GM12878 (cell line): ENCODE measurements at regions not wholly inside any gene's neighbourhood (a gene's known extent, or its start where the extent isn't known, plus 50 kb on each side); places are given as distances from the start of the nearest gene placed in this dataset.

Experiments
- ATAC-seq: fragments of 200-7000 bp; cut with Tn5 transposase; 3 replicates; pipeline ENCODE4 v1.9.1; 2020; ENCODE audit warnings: mild to moderate bottlenecking, moderate library complexity
- BruUV-seq: library from RNA; stranded (reverse); fragments of 400-500 nt; replicated peaks from 2 replicates; lab custom pipeline; 2021; lab: Mats Ljungman, UMichigan
- CTCF ChIA-PET: fragments of 300-600 bp; sonication (Branson Sonifier 250); formaldehyde crosslinking; extraction: SDS; loops from one replicate; lab custom pipeline; 2021; ENCODE audit warnings: inconsistent platforms; lab: Yijun Ruan, JAX
- POLR2A ChIA-PET: fragments of 350-600 bp; formaldehyde crosslinking; extraction: SDS; loops from one replicate; lab custom pipeline; 2021; ENCODE audit warnings: inconsistent platforms; lab: Charles Lee
- RAD21 ChIA-PET: fragments of 300-600 bp; sonication (Branson Sonifier 250); formaldehyde crosslinking; loops from one replicate; lab custom pipeline; 2023; ENCODE audit warnings: antibody characterized with exemption; ENCODE audit not compliant: unreplicated experiment; lab: Charles Lee
- SMC1A ChIA-PET: fragments of 300-600 bp; sonication (Branson Sonifier 250); formaldehyde crosslinking; loops from one replicate; lab custom pipeline; 2023; ENCODE audit not compliant: unreplicated experiment, uncharacterized antibody; lab: Charles Lee
- DNase-seq: peaks from one replicate; pipeline ENCODE4 v3.0.0-alpha.2; 2011; ENCODE audit warnings: low read depth, low spot score
- FAIRE-seq: peaks from 3 replicates; lab custom pipeline; 2011; peaks lifted over from hg19 to GRCh38; lab: Jason Lieb, UNC
- H2AFZ ChIP-seq: 2 replicates; pipeline ENCODE4 v1.6.0; 2011; ENCODE audit warnings: low read depth, low read length, control low read depth; ENCODE audit not compliant: control insufficient read depth
- H3K27ac ChIP-seq: 2 replicates; pipeline ENCODE4 v1.5.1; 2011; ENCODE audit warnings: control low read depth; ENCODE audit not compliant: control insufficient read depth, insufficient read depth
- H3K27me3 ChIP-seq, 2 experiments: replicated peaks in 1 of 2; 2 replicates each; pipeline versions ENCODE4 v1.6.0 to v1.6.1; 2011; ENCODE audit warnings: low read length in 1 of 2; ENCODE audit not compliant: control insufficient read depth in 2 of 2, insufficient read depth in 2 of 2
- H3K36me3 ChIP-seq, 2 experiments: 2 replicates each; pipeline ENCODE4 v1.5.1; 2011; ENCODE audit warnings: low read length in 1 of 2; ENCODE audit not compliant: control insufficient read depth in 2 of 2, insufficient read depth in 2 of 2
- H3K4me1 ChIP-seq: 2 replicates; pipeline ENCODE4 v1.6.1; 2011; ENCODE audit warnings: mild to moderate bottlenecking, low read length, moderate library complexity, mixed read lengths; ENCODE audit not compliant: control insufficient read depth, insufficient read depth
- H3K4me2 ChIP-seq: 2 replicates; pipeline ENCODE4 v1.6.0; 2011; ENCODE audit warnings: control low read depth; ENCODE audit not compliant: control insufficient read depth, insufficient read depth
- H3K4me3 ChIP-seq: fragments of 200-600 bp; sonication (generic); 2 replicates; pipeline ENCODE4 v1.5.1; 2016
- H3K79me2 ChIP-seq: 2 replicates; pipeline ENCODE4 v1.6.0; 2011; ENCODE audit warnings: low read length; ENCODE audit not compliant: control insufficient read depth, insufficient read depth
- H3K9ac ChIP-seq: 2 replicates; pipeline ENCODE4 v1.8.0; 2011; ENCODE audit warnings: low read length, control low read depth, mixed read lengths; ENCODE audit not compliant: control insufficient read depth, insufficient read depth
- H3K9me3 ChIP-seq: replicated peaks from 3 replicates; pipeline ENCODE4 v1.5.1; 2011; ENCODE audit warnings: mild to moderate bottlenecking, low read length; ENCODE audit not compliant: control insufficient read depth, insufficient read depth
- H4K20me1 ChIP-seq: 2 replicates; pipeline ENCODE4 v1.6.0; 2011; ENCODE audit not compliant: control insufficient read depth, insufficient read depth
- BCL11A ChIP-seq: IDR thresholded peaks from 2 replicates; pipeline ENCODE4 v1.6.1; 2011; ENCODE audit warnings: low read depth, low read length
- BMI1 ChIP-seq: fragments of 450-650 bp; IDR thresholded peaks from 2 replicates; pipeline ENCODE4 v1.6.1; 2016; ENCODE audit warnings: mild to moderate bottlenecking, moderate library complexity, borderline replicate concordance
- CEBPZ ChIP-seq: fragments of 150-350 bp; IDR thresholded peaks from 2 replicates; pipeline ENCODE4 v1.6.1; 2016; ENCODE audit warnings: low read depth, low read length
- ESRRA ChIP-seq: IDR thresholded peaks from 2 replicates; pipeline ENCODE4 v1.6.1; 2012; ENCODE audit warnings: mild to moderate bottlenecking, low read length, improper control_type of control experiment
- HSF1 ChIP-seq: fragments of 150-350 bp; IDR thresholded peaks from 2 replicates; pipeline ENCODE4 v1.6.1; 2014; ENCODE audit warnings: mild to moderate bottlenecking, low read depth, low read length
- IKZF2 ChIP-seq, 2 experiments: fragments of 450-650 bp; IDR thresholded peaks; 2 replicates each; pipeline ENCODE4 v1.6.1; 2017; ENCODE audit warnings: mild to moderate bottlenecking in 2 of 2, moderate library complexity in 2 of 2
- KAT2A ChIP-seq: conservative IDR thresholded peaks from 2 replicates; pipeline ENCODE4 v1.6.1; 2011; ENCODE audit warnings: low read depth, low read length; ENCODE audit not compliant: control insufficient read depth
- KLF5 ChIP-seq: fragments of 450-650 bp; IDR thresholded peaks from 2 replicates; pipeline ENCODE4 v1.6.1; 2014; ENCODE audit warnings: mild to moderate bottlenecking; ENCODE audit not compliant: partially characterized antibody
- MTA2 ChIP-seq: fragments of 450-650 bp; IDR thresholded peaks from 2 replicates; pipeline ENCODE4 v1.6.1; 2016; ENCODE audit warnings: low read depth, mild to moderate bottlenecking, moderate library complexity
- NBN ChIP-seq: fragments of 450-650 bp; IDR thresholded peaks from 2 replicates; pipeline ENCODE4 v1.6.1; 2016
- NFIC ChIP-seq: IDR thresholded peaks from 2 replicates; pipeline ENCODE4 v1.6.1; 2012; ENCODE audit warnings: low read depth, mild to moderate bottlenecking, inconsistent platforms, low read length, moderate library complexity
- PAX8 ChIP-seq: fragments of 450-650 bp; IDR thresholded peaks from 2 replicates; pipeline ENCODE4 v1.6.1; 2017; ENCODE audit warnings: mild to moderate bottlenecking, moderate library complexity
- PBX3 ChIP-seq: IDR thresholded peaks from 2 replicates; pipeline ENCODE4 v1.6.1; 2011; ENCODE audit warnings: mild to moderate bottlenecking, low read depth, low read length, moderate library complexity; ENCODE audit not compliant: insufficient replicate concordance
- RAD51 ChIP-seq: fragments of 450-650 bp; IDR thresholded peaks from 2 replicates; pipeline ENCODE4 v1.6.1; 2016; ENCODE audit warnings: moderate library complexity, mild to moderate bottlenecking, inconsistent platforms
- RB1 ChIP-seq: fragments of 450-650 bp; formaldehyde crosslinking; IDR thresholded peaks from 2 replicates; pipeline ENCODE4 v1.6.1; 2017; ENCODE audit warnings: mild to moderate bottlenecking, borderline replicate concordance
- RELB ChIP-seq: fragments of 450-650 bp; IDR thresholded peaks from 2 replicates; pipeline ENCODE4 v1.6.1; 2017; ENCODE audit warnings: low read depth, mild to moderate bottlenecking, moderate library complexity
- SIN3A ChIP-seq: IDR thresholded peaks from 2 replicates; pipeline ENCODE4 v1.6.1; 2012; ENCODE audit warnings: low read depth, low read length, improper control_type of control experiment
- SMAD1 ChIP-seq: fragments of 450-650 bp; IDR thresholded peaks from 2 replicates; pipeline ENCODE4 v1.6.1; 2018; ENCODE audit warnings: mild to moderate bottlenecking, low read depth; ENCODE audit not compliant: partially characterized antibody
- WGBS: methylation state at CpG from one replicate; pipeline ENCODE4 v1.1.6; 2016; ENCODE audit warnings: low lambda C conversion rate; ENCODE audit not compliant: insufficient replicate concordance, insufficient coverage; ENCODE audit errors: missing lambda C conversion rate; 5-methylcytosine and 5-hydroxymethylcytosine counted together
- in situ Hi-C: fragments of 300-500 bp; cut with MboI; formaldehyde crosslinking; loops from 9 replicates; pipeline ENCODE4 v1.14.3; 2018; ENCODE audit warnings: mixed read lengths
- intact Hi-C: fragments of 100-400 bp; cut with micrococcal nuclease; formaldehyde crosslinking; loops from one replicate; pipeline ENCODE4 v1.14.2; 2022; ENCODE audit not compliant: unreplicated experiment

GRCh38 chr14:104232070-104232484, 93.7 kb downstream of the KIF26A start:
- ChIA-PET SMC1A (no interaction called here), CTCF (no interaction called here), RAD21 (no interaction called here), POLR2A (no interaction called here)
- ATAC-seq = no peak
- no peaks in the 10 kb centered on the region for H4K20me1 ChIP-seq
- no peak overlapping the region for H3K9ac ChIP-seq
- intact Hi-C loops = no loop called here
- no peak for DNase-seq
- no peaks in the 10 kb centered on the region; the same call in 2 of the 3 replicates for H3K9me3 ChIP-seq
- no peak overlapping the region for H3K27ac ChIP-seq
- H3K4me1 ChIP-seq = no peaks in the 10 kb centered on the region
- no TSS peak for BruUV-seq
- no peaks in the 10 kb centered on the region for H3K79me2 ChIP-seq
- in situ Hi-C loops = no loop called here
- H3K27me3 ChIP-seq = no peaks in the 10 kb centered on the region
- H2AFZ ChIP-seq = no peak overlapping the region
- H3K36me3 ChIP-seq = no peaks in the 10 kb centered on the region
- FAIRE-seq = no peak
- H3K4me3 ChIP-seq = no peak overlapping the region
- H3K4me2 ChIP-seq = no peak overlapping the region
- WGBS = 31% methylated on average over 4 of the region's 4 CpGs
- TF ChIP-seq CEBPZ (no peak), NBN (no peak), SMAD1 (no peak), PBX3 (no peak), SIN3A (no peak), NFIC (no peak), BCL11A (no peak), ESRRA (no peak), RB1 (no peak), BMI1 (no peak), PAX8 (no peak), MTA2 (no peak), RAD51 (no peak), IKZF2 (IDR thresholded peaks at IDR 0.05) (no peak), KAT2A (no peak), KLF5 (no peak), RELB (no peak), HSF1 (no peak)
